Smooth muscle cell of the brain vasculature (primary cell): ENCODE measurements at regions not wholly inside any gene's neighbourhood (a gene's known extent, or its start where the extent isn't known, plus 50 kb on each side); places are given as distances from the start of the nearest gene placed in this dataset.
"Not testable (repeated sequence)": the region's sequence is repeated elsewhere in the genome, so short reads cannot be mapped to it uniquely, and the experiment has no call there.

Experiments
- DNase-seq: peaks from one replicate; pipeline ENCODE4 v3.0.0-alpha.2; 2012; ENCODE audit warnings: low read depth, low spot score

GRCh38 chr1:58836408-58836807 lies 52.6 kb upstream of the JUN start:
- no peak for DNase-seq

- no peak for DNase-seq
Observed at GRCh38 chr1:58837886-58838285, 54.0 kb upstream of the JUN start.

- no peak for DNase-seq
Observed at GRCh38 chr1:58839147-58839795, 55.4 kb upstream of the JUN start.

GRCh38 chr1:58839846-58840835 lies 56.3 kb upstream of the JUN start:
- no peak for DNase-seq

GRCh38 chr1:58841455-58841854 lies 57.6 kb upstream of the JUN start:
- no peak for DNase-seq

GRCh38 chr1:58842941-58843340 lies 59.1 kb upstream of the JUN start:
- DNase-seq, result no peak

GRCh38 chr1:58844176-58844575 lies 60.3 kb upstream of the JUN start:
- DNase-seq, result no peak

GRCh38 chr1:58845942-58846341 lies 62.1 kb upstream of the JUN start:
- no peak for DNase-seq

- peak; percentile 95 for DNase-seq
Observed at GRCh38 chr1:58848818-58849411, 65.1 kb upstream of the JUN start.

- DNase-seq, result no peak
Observed at GRCh38 chr1:58849551-58849950, 65.7 kb upstream of the JUN start.

- no peak for DNase-seq
Observed at GRCh38 chr1:58850636-58851035, 66.8 kb upstream of the JUN start.

- DNase-seq, result no peak
Observed at GRCh38 chr1:58852731-58853485, 69.1 kb upstream of the JUN start.

GRCh38 chr1:58854576-58854975 lies 70.7 kb upstream of the JUN start:
- DNase-seq, result no peak

- DNase-seq, result peak; percentile 73
Observed at GRCh38 chr1:58855274-58856165, 71.7 kb upstream of the JUN start.

- not testable (repeated sequence) for DNase-seq
Observed at GRCh38 chr1:58856281-58856680, 72.4 kb upstream of the JUN start.

- no peak for DNase-seq
Observed at GRCh38 chr1:58857680-58858673, 74.1 kb upstream of the JUN start.

- DNase-seq, result no peak
Observed at GRCh38 chr1:58859769-58860485, 76.1 kb upstream of the JUN start.

GRCh38 chr1:58861076-58861475 lies 77.2 kb upstream of the JUN start:
- DNase-seq, result no peak

GRCh38 chr1:58861506-58861905 lies 77.7 kb upstream of the JUN start:
- DNase-seq, result no peak
